Right renal pelvis (tissue), 4 donors: ENCODE measurements at regions not wholly inside any gene's neighbourhood (a gene's known extent, or its start where the extent isn't known, plus 50 kb on each side); places are given as distances from the start of the nearest gene placed in this dataset.
"Not testable (repeated sequence)": the region's sequence is repeated elsewhere in the genome, so short reads cannot be mapped to it uniquely, and the experiment has no call there.

Source experiments
- DNase-seq, 4 donors: peaks; one replicate each; pipeline ENCODE4 v3.0.0-alpha.2; 2013; ENCODE audit warnings: low read depth in 4 of 4, low spot score in 3 of 4, missing footprints in 1 of 4

- DNase-seq, result no peak
Measured at GRCh38 chr6:67883500-67884366, 751.3 kb upstream of the ADGRB3 start.

GRCh38 chr6:67882436-67883311 lies 752.4 kb upstream of the ADGRB3 start:
- no peak for DNase-seq

- DNase-seq, result no peak
Measured at GRCh38 chr6:67881706-67882065, 753.4 kb upstream of the ADGRB3 start.

- no peak for DNase-seq
Measured at GRCh38 chr6:67880939-67881705, 754.0 kb upstream of the ADGRB3 start.

- DNase-seq, result not testable (repeated sequence)
Measured at GRCh38 chr6:67880343-67880742, 754.7 kb upstream of the ADGRB3 start.

GRCh38 chr6:67879928-67880327 lies 755.2 kb upstream of the ADGRB3 start:
- DNase-seq, result not testable (repeated sequence)

GRCh38 chr6:67879105-67879904 lies 755.8 kb upstream of the ADGRB3 start:
- DNase-seq, result not testable (repeated sequence)

- not testable (repeated sequence) for DNase-seq
Measured at GRCh38 chr6:67878216-67878615, 756.9 kb upstream of the ADGRB3 start.

- no peak for DNase-seq
Measured at GRCh38 chr6:67877288-67877687, 757.8 kb upstream of the ADGRB3 start.

- DNase-seq, result no peak
Measured at GRCh38 chr6:67875877-67876383, 759.2 kb upstream of the ADGRB3 start.

GRCh38 chr6:67870321-67870720 lies 764.8 kb upstream of the ADGRB3 start:
- no peak for DNase-seq

- DNase-seq, result no peak
Measured at GRCh38 chr6:67863346-67863745, 771.7 kb upstream of the ADGRB3 start.

- DNase-seq, result no peak
Measured at GRCh38 chr6:67854098-67854497, 781.0 kb upstream of the ADGRB3 start.

GRCh38 chr6:67839818-67840217 lies 795.3 kb upstream of the ADGRB3 start:
- no peak for DNase-seq

- no peak for DNase-seq
Measured at GRCh38 chr6:67825201-67825895, 809.7 kb upstream of the ADGRB3 start.

- no peak for DNase-seq
Measured at GRCh38 chr6:67818322-67818721, 816.8 kb upstream of the ADGRB3 start.

- DNase-seq, result no peak
Measured at GRCh38 chr6:67815623-67816022, 819.5 kb upstream of the ADGRB3 start.

- no peak for DNase-seq
Measured at GRCh38 chr6:67814262-67814661, 820.8 kb upstream of the ADGRB3 start.

GRCh38 chr6:67812693-67813092 lies 822.4 kb upstream of the ADGRB3 start:
- DNase-seq, result no peak
